Gastroesophageal sphincter (tissue), 4 donors: ENCODE measurements at regions not wholly inside any gene's neighbourhood (a gene's known extent, or its start where the extent isn't known, plus 50 kb on each side); places are given as distances from the start of the nearest gene placed in this dataset.

ENCODE experiments used
- ATAC-seq: fragments of 150-250 bp; one replicate; pipeline ENCODE4 v1.9.1; 2016; ENCODE audit warnings: mild to moderate bottlenecking, moderate library complexity
- H3K27ac ChIP-seq, 4 donors: fragments of 200-600 bp; sonication (generic) in 3 of 4; 1 replicate in 3 of 4; 2 replicates in 1 of 4; pipeline ENCODE4 v1.5.1; 2016 to 2019
- H3K27me3 ChIP-seq: fragments of 200-600 bp; sonication (generic); one replicate; pipeline ENCODE4 v1.5.1; 2019
- H3K36me3 ChIP-seq, 2 donors: fragments of 200-600 bp; sonication (generic); one replicate each; pipeline ENCODE4 v1.5.1; 2019; ENCODE audit warnings: control low read depth in 1 of 2
- H3K4me1 ChIP-seq, 3 donors: fragments of 200-600 bp; sonication (generic); 1 replicate in 2 of 3; 2 replicates in 1 of 3; pipeline ENCODE4 v1.5.1; 2016 to 2019; ENCODE audit warnings: control low read depth in 2 of 3
- H3K4me3 ChIP-seq, 2 donors: fragments of 200-600 bp; sonication (generic); one replicate each; pipeline ENCODE4 v1.5.1; 2019; ENCODE audit warnings: mild to moderate bottlenecking in 1 of 2, moderate library complexity in 1 of 2
- H3K9me3 ChIP-seq, 3 donors: fragments of 200-600 bp; sonication (generic); one replicate each; pipeline ENCODE4 v1.5.1; 2017 to 2019; ENCODE audit warnings: control low read depth in 2 of 3
- CTCF ChIP-seq, 4 experiments: fragments of 200-600 bp in 2 of 4; fragments of 450-650 bp in 2 of 4; sonication (generic) in 1 of 4; IDR thresholded peaks; one replicate each; pipeline ENCODE4 v1.5.1; 2017 to 2019; ENCODE audit warnings: antibody characterized with exemption in 4 of 4, mild to moderate bottlenecking in 2 of 4, moderate library complexity in 2 of 4
- EP300 ChIP-seq: sonication (generic); formaldehyde crosslinking; IDR thresholded peaks from one replicate; pipeline ENCODE4 v1.6.1; 2017; ENCODE audit warnings: antibody characterized with exemption, mild to moderate bottlenecking
- POLR2A ChIP-seq, 2 donors: fragments of 450-650 bp; IDR thresholded peaks; one replicate each; pipeline ENCODE4 v1.6.1; 2017; ENCODE audit warnings: antibody characterized with exemption in 2 of 2, mild to moderate bottlenecking in 2 of 2, moderate library complexity in 1 of 2
- POLR2AphosphoS5 ChIP-seq: sonication (generic); formaldehyde crosslinking; IDR thresholded peaks from one replicate; pipeline ENCODE4 v1.6.1; 2017; ENCODE audit warnings: antibody characterized with exemption
- whole genome bisulfite sequencing, 2 donors: methylation state at CpG; one replicate each; pipeline ENCODE4 v1.1.5; 2018; ENCODE audit warnings: low coverage in 1 of 2; 5-methylcytosine and 5-hydroxymethylcytosine counted together

GRCh38 chr15:38864122-38864521 is 299.5 kb upstream of the RASGRP1 start:
- Histone ChIP-seq H3K36me3 (no peaks in the 10 kb centered on the region), H3K4me1 (peaks cover 0 to 21% (median 0%) of the 10 kb centered on the region in 3 donors), H3K4me3 (no peak overlapping the region), H3K27me3 (no peaks in the 10 kb centered on the region), H3K27ac (peak overlapping the region in 1 of 4 donors; percentile 49), H3K9me3 (no peaks in the 10 kb centered on the region)
- ATAC-seq, result no peak
- 92% methylated on average over 2 to 3 of the region's 3 CpGs for WGBS, 2 donors
- TF ChIP-seq POLR2A (IDR thresholded peaks at IDR 0.05) (no peak), EP300 (no peak), POLR2AphosphoS5 (no peak), CTCF (IDR thresholded peaks at IDR 0.05) (no peak)

GRCh38 chr15:38864827-38865581 is 300.4 kb upstream of the RASGRP1 start:
- TF ChIP-seq POLR2AphosphoS5 (peak; percentile 75), CTCF (IDR thresholded peaks at IDR 0.05) (peak in 1 of 4 experiments; percentile 19), POLR2A (IDR thresholded peaks at IDR 0.05) (no peak), EP300 (no peak)
- peak; percentile 85 for ATAC-seq
- Histone ChIP-seq H3K36me3 (no peaks in the 10 kb centered on the region), H3K9me3 (no peaks in the 10 kb centered on the region), H3K4me3 (no peak overlapping the region), H3K27ac (peak overlapping the region in 3 of 4 donors; percentile 57 to 59 (median 58)), H3K27me3 (no peaks in the 10 kb centered on the region), H3K4me1 (peaks cover 0 to 21% (median 0%) of the 10 kb centered on the region in 3 donors)
- WGBS, 2 donors, result 32 to 67% methylated on average over 3 to 8 of the region's 9 CpGs

- ATAC-seq, result no peak
- WGBS, 2 donors, result 83 to 100% methylated on average over 2 to 7 of the region's 7 CpGs
- TF ChIP-seq CTCF (IDR thresholded peaks at IDR 0.05), result no peak
- no peak for TF ChIP-seq POLR2AphosphoS5
- no peak for TF ChIP-seq EP300
- no peak for TF ChIP-seq POLR2A (IDR thresholded peaks at IDR 0.05)
- Histone ChIP-seq H3K9me3 (peaks cover 0 to 12% (median 0%) of the 10 kb centered on the region in 3 donors), H3K4me3 (no peak overlapping the region), H3K27ac (no peak overlapping the region), H3K4me1 (peaks cover 0 to 21% (median 0%) of the 10 kb centered on the region in 3 donors), H3K36me3 (no peaks in the 10 kb centered on the region), H3K27me3 (no peaks in the 10 kb centered on the region)
Observed at GRCh38 chr15:38867556-38867955, 302.9 kb upstream of the RASGRP1 start.

- Histone ChIP-seq H3K27ac (no peak overlapping the region), H3K4me1 (peaks cover 0 to 24% (median 0%) of the 10 kb centered on the region in 3 donors), H3K4me3 (no peak overlapping the region), H3K27me3 (no peaks in the 10 kb centered on the region), H3K36me3 (no peaks in the 10 kb centered on the region), H3K9me3 (peaks cover 0 to 12% (median 0%) of the 10 kb centered on the region in 3 donors)
- ATAC-seq, result peak; percentile 66
- TF ChIP-seq POLR2AphosphoS5, result no peak
- TF ChIP-seq EP300, result no peak
- TF ChIP-seq CTCF (IDR thresholded peaks at IDR 0.05), result no peak
- no peak for TF ChIP-seq POLR2A (IDR thresholded peaks at IDR 0.05)
- WGBS, 2 donors, result 70 to 88% methylated on average over 8 of the region's 8 CpGs
Observed at GRCh38 chr15:38868326-38869114, 303.9 kb upstream of the RASGRP1 start.
